OCI-LY3 (cell line): ENCODE measurements at regions not wholly inside any gene's neighbourhood (a gene's known extent, or its start where the extent isn't known, plus 50 kb on each side); places are given as distances from the start of the nearest gene placed in this dataset.

Experiments used
- CTCF ChIP-seq: fragments of 200-600, 300-600 bp; sonication (generic); IDR thresholded peaks from 2 replicates; pipeline ENCODE4 v1.5.1; 2014; ENCODE audit warnings: antibody characterized with exemption, low read length, low read depth
- EZH2phosphoT487 ChIP-seq: fragments of 200-600 bp; shearing (Covaris generic); IDR thresholded peaks from 2 replicates; pipeline ENCODE4 v1.6.1; 2018; ENCODE audit warnings: antibody characterized with exemption, mixed run types, low read depth

GRCh38 chr22:48531108-48531507 is 1296.6 kb downstream of the BRD1 start:
- TF ChIP-seq EZH2phosphoT487, result no peak
- TF ChIP-seq CTCF, result no peak
